ENCODE measurements at regions not wholly inside any gene's neighbourhood (a gene's known extent, or its start where the extent isn't known, plus 50 kb on each side); places are given as distances from the start of the nearest gene placed in this dataset.

- DNase-seq = peak; percentile 34
- Histone ChIP-seq H3K4me3 (ENCODE audit: low read depth, low read length) (no peak overlapping the region), H3K27ac (no peak overlapping the region), H3K27me3 (replicated peaks) (no peaks in the 10 kb centered on the region), H3K36me3 (replicated peaks) (no peaks in the 10 kb centered on the region)
- in situ Hi-C loops (cut with HindIII; ENCODE audit: low pct_ligation_motif_present, low sequenced_read_pairs) = no loop called here
- no peak for TF ChIP-seq CTCF (IDR thresholded peaks at IDR 0.05; ENCODE audit: low read depth, low read length, missing control alignments)
Observed at GRCh38 chr9:73219985-73220626, 68.4 kb downstream of the ANXA1 start.

DNA sequence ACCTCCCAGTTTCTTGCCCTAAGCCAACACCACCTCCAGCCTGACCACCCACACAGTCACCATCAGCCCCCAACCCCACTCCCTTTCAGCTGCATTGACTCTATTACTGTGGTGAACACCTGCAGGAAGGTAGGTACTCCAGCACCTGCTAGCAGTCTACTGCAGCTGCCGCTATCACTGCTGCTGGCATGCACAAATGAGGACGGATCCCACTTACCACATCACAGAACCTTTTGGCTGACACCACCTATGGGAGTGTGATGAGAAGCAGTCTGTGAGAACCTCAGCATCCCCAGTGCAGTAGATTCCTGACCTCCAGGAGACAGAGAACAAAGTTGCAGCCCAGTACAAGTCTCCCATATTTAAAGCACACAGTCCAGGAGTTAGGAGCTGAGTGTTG is 71.9 kb downstream of the ANXA1 start:
- no peak overlapping the region for H3K4me3 ChIP-seq (ENCODE audit: low read depth, low read length)
- TF ChIP-seq CTCF (IDR thresholded peaks at IDR 0.05; ENCODE audit: low read depth, low read length, missing control alignments) = no peak
- no peak overlapping the region for H3K27ac ChIP-seq
- in situ Hi-C loops (cut with HindIII; ENCODE audit: low pct_ligation_motif_present, low sequenced_read_pairs) = no loop called here
- no peak for DNase-seq
- no peaks in the 10 kb centered on the region for H3K27me3 ChIP-seq (replicated peaks)
- no peaks in the 10 kb centered on the region for H3K36me3 ChIP-seq (replicated peaks)

DNA sequence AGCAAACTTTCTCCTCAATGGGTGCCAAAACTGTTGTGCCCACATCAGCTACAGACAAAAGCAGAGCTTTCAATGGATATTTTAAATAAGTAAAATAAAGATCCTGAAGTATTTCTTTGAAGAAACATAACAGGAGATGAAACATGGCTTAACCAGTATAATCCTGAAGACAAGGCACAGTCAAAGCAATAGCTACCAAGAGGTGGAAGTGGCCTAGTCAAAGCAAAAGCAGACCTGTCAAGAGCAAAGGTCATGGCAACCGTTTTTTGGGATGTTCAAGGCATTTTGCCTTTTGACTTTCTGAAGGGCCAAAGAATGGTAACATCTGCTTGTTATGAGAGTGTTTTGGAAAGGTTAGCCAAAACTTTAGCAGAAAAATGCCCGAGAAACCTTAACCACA is 77.9 kb downstream of the ANXA1 start:
- in situ Hi-C loops (cut with HindIII; ENCODE audit: low pct_ligation_motif_present, low sequenced_read_pairs) = no loop called here
- no peaks in the 10 kb centered on the region for H3K27me3 ChIP-seq (replicated peaks)
- H3K36me3 ChIP-seq (replicated peaks) = no peaks in the 10 kb centered on the region
- H3K4me3 ChIP-seq (ENCODE audit: low read depth, low read length) = no peak overlapping the region
- TF ChIP-seq CTCF (IDR thresholded peaks at IDR 0.05; ENCODE audit: low read depth, low read length, missing control alignments) = no peak
- no peak overlapping the region for H3K27ac ChIP-seq
- DNase-seq = no peak

GRCh38 chr9:73230251-73230650 is 78.6 kb downstream of the ANXA1 start:
- no peaks in the 10 kb centered on the region for H3K36me3 ChIP-seq (replicated peaks)
- DNase-seq = no peak
- TF ChIP-seq CTCF (IDR thresholded peaks at IDR 0.05; ENCODE audit: low read depth, low read length, missing control alignments) = no peak
- no peak overlapping the region for H3K27ac ChIP-seq
- H3K4me3 ChIP-seq (ENCODE audit: low read depth, low read length) = no peak overlapping the region
- no peaks in the 10 kb centered on the region for H3K27me3 ChIP-seq (replicated peaks)
- in situ Hi-C loops (cut with HindIII; ENCODE audit: low pct_ligation_motif_present, low sequenced_read_pairs) = no loop called here

- no peaks in the 10 kb centered on the region for H3K27me3 ChIP-seq (replicated peaks)
- no peak overlapping the region for H3K4me3 ChIP-seq (ENCODE audit: low read depth, low read length)
- H3K27ac ChIP-seq = no peak overlapping the region
- TF ChIP-seq CTCF (IDR thresholded peaks at IDR 0.05; ENCODE audit: low read depth, low read length, missing control alignments) = no peak
- in situ Hi-C loops (cut with HindIII; ENCODE audit: low pct_ligation_motif_present, low sequenced_read_pairs) = no loop called here
- H3K36me3 ChIP-seq (replicated peaks) = no peaks in the 10 kb centered on the region
- DNase-seq = no peak
Observed at GRCh38 chr9:73231203-73231602, 79.5 kb downstream of the ANXA1 start.

GRCh38 chr9:73233359-73234007 is 81.8 kb downstream of the ANXA1 start:
- in situ Hi-C loops (cut with HindIII; ENCODE audit: low pct_ligation_motif_present, low sequenced_read_pairs) = no loop called here
- DNase-seq = no peak
- TF ChIP-seq CTCF (IDR thresholded peaks at IDR 0.05; ENCODE audit: low read depth, low read length, missing control alignments) = no peak
- Histone ChIP-seq H3K27me3 (replicated peaks) (no peaks in the 10 kb centered on the region), H3K36me3 (replicated peaks) (no peaks in the 10 kb centered on the region), H3K4me3 (ENCODE audit: low read depth, low read length) (no peak overlapping the region), H3K27ac (no peak overlapping the region)

Measured in brain microvascular endothelial cell (primary cell).